SK-N-SH treated with all-trans-retinoic acid at 6 μM for 48 hours (cell line): ENCODE measurements at regions not wholly inside any gene's neighbourhood (a gene's known extent, or its start where the extent isn't known, plus 50 kb on each side); places are given as distances from the start of the nearest gene placed in this dataset.

Experiments
- ISL1 ChIP-seq: fragments of 250-450 bp; sonication (Bioruptor Pico); IDR thresholded peaks from 2 replicates; pipeline ENCODE4 v2.1.2; 2022; ENCODE audit warnings: mild to moderate bottlenecking, moderate library complexity
- ZFP30 ChIP-seq: fragments of 450-650 bp; formaldehyde crosslinking; IDR thresholded peaks from 2 replicates; pipeline ENCODE4 v1.5.0; 2022; ENCODE audit warnings: mild to moderate bottlenecking, moderate library complexity
- ZNF565 ChIP-seq: fragments of 450-650 bp; formaldehyde crosslinking; conservative IDR thresholded peaks from 2 replicates; pipeline ENCODE4 v1.5.0; 2020; ENCODE audit warnings: low read depth, mild to moderate bottlenecking, moderate library complexity
- TF ChIP-seq, protein P1 (sequence below): fragments of 250-450 bp; sonication (Bioruptor Pico); IDR thresholded peaks from 2 replicates; pipeline ENCODE4 v1.8.0; 2020; ENCODE audit warnings: mild to moderate bottlenecking, moderate library complexity, borderline replicate concordance
- TF ChIP-seq, protein P2 (sequence below): fragments of 250-450 bp; sonication (Bioruptor Pico); IDR thresholded peaks from 2 replicates; pipeline ENCODE4 v1.5.0; 2020; ENCODE audit warnings: mild to moderate bottlenecking, moderate library complexity

DNA sequence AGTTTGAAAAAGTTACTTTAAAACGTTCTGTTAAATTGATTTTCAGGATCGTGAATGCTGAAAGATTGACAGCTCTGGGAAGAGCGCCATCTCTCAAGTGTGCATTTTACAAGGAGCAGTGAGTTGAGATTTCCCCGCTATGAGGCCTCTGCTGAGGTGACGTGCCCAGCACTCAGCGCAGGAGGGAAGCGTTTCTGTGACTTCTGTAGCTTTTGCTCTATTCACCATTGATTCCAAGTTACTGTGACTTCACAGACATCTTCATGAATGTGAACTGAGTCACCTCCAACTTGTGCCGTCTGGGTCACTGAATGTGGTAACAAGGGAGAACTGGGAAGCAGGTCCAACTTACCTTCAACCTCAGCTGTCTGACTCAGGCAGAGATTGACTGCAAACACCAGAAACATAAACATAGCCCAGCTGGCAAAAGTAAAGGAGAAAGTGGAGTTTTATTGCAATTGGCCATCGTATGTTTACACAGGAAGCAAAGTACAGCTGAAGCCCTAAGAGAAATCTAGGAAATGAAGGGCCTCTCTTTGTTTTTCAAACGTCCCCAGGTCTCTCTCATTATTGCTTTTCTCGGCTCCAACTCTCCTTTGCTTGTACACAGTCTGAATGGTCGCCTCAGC lies 428.8 kb upstream of the CLINT1 start:
- TF ChIP-seq ZFP30 (CRISPR knock-in tag) (no peak), ISL1 (CRISPR knock-in tag) (no peak), ZNF565 (CRISPR knock-in tag) (no peak)
- TF ChIP-seq, protein P1, sequence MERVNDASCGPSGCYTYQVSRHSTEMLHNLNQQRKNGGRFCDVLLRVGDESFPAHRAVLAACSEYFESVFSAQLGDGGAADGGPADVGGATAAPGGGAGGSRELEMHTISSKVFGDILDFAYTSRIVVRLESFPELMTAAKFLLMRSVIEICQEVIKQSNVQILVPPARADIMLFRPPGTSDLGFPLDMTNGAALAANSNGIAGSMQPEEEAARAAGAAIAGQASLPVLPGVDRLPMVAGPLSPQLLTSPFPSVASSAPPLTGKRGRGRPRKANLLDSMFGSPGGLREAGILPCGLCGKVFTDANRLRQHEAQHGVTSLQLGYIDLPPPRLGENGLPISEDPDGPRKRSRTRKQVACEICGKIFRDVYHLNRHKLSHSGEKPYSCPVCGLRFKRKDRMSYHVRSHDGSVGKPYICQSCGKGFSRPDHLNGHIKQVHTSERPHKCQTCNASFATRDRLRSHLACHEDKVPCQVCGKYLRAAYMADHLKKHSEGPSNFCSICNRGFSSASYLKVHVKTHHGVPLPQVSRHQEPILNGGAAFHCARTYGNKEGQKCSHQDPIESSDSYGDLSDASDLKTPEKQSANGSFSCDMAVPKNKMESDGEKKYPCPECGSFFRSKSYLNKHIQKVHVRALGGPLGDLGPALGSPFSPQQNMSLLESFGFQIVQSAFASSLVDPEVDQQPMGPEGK (CRISPR knock-in tag) = no peak
- TF ChIP-seq, protein P2, sequence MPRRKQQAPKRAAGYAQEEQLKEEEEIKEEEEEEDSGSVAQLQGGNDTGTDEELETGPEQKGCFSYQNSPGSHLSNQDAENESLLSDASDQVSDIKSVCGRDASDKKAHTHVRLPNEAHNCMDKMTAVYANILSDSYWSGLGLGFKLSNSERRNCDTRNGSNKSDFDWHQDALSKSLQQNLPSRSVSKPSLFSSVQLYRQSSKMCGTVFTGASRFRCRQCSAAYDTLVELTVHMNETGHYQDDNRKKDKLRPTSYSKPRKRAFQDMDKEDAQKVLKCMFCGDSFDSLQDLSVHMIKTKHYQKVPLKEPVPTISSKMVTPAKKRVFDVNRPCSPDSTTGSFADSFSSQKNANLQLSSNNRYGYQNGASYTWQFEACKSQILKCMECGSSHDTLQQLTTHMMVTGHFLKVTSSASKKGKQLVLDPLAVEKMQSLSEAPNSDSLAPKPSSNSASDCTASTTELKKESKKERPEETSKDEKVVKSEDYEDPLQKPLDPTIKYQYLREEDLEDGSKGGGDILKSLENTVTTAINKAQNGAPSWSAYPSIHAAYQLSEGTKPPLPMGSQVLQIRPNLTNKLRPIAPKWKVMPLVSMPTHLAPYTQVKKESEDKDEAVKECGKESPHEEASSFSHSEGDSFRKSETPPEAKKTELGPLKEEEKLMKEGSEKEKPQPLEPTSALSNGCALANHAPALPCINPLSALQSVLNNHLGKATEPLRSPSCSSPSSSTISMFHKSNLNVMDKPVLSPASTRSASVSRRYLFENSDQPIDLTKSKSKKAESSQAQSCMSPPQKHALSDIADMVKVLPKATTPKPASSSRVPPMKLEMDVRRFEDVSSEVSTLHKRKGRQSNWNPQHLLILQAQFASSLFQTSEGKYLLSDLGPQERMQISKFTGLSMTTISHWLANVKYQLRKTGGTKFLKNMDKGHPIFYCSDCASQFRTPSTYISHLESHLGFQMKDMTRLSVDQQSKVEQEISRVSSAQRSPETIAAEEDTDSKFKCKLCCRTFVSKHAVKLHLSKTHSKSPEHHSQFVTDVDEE (CRISPR knock-in tag) = no peak
